ENCODE measurements at regions not wholly inside any gene's neighbourhood (a gene's known extent, or its start where the extent isn't known, plus 50 kb on each side); places are given as distances from the start of the nearest gene placed in this dataset.

DNA sequence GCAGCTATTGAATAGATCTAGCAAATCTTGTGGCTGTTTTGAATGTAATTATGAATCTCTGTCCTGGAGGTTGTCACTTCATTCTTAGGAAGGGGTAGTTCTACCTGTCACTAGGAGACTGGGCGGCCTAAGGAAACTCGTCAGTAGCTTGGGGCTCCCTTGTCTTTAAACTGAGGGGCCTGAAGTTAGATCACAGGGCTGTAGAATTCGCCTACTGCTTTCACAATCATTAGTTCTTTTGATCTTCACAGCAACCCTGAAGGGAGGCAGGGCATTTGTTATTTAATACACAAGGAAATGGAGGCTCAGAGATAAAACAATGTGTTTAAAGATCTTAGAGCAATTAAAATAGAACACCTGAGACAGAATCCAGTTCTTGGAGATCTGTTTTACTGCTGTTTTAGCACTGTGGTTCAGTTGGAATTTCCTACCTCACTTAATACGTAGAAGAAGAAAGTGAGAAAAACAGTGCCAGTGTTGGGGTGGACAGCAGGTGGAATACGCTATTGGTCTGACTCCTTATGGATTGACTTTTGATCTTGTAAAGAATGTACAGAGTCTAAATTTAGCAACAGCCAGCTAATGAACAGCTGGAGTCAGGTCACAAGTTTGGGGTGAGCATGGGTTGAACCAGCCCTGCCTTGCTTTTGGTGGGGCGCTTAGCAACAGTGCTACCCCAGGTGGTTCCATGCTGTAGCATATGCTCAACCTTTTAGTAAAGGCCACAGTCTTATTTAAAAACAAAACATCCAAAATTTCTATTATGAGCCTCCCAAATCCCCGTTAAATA lies 71.4 kb upstream of the BHLHE40 start:
- no peaks in the 10 kb centered on the region for H3K79me1 ChIP-seq (ENCODE audit: low read depth in 1 of 2, low read length in 2 of 2)
- H2AK5ac ChIP-seq (ENCODE audit: low read depth, low read length), result no peak overlapping the region
- no peak overlapping the region for H4K8ac ChIP-seq (ENCODE audit: low read depth in 2 of 2, low read length in 2 of 2)
- ChIA-PET CTCF (no interaction called here), POLR2A (ENCODE audit: unreplicated experiment) (no interaction called here)
- H2BK120ac ChIP-seq (ENCODE audit: low read depth, low read length), result no peak overlapping the region
- H3K36me3 ChIP-seq (ENCODE audit: control insufficient read depth, insufficient read depth, low read length), result no peaks in the 10 kb centered on the region
- no peak overlapping the region for H3K4me2 ChIP-seq (ENCODE audit: low read depth, low read length)
- dilution Hi-C loops (cut with HindIII; ENCODE audit: low sequenced_read_pairs, unreplicated experiment), result no loop called here
- H3K23ac ChIP-seq (ENCODE audit: low read depth, low read length), result no peak overlapping the region
- no peak overlapping the region for H2BK20ac ChIP-seq (ENCODE audit: low read depth, low read length)
- ATAC-seq (ENCODE audit: low read depth), result no peak
- in situ Hi-C loops (cut with MboI; ENCODE audit: low sequenced_read_pairs), result loop anchor here (10.0 kb wide), 1 partner anchor 47 kb away; no protein-coding TSS in a partner anchor
- H3K4ac ChIP-seq (ENCODE audit: low read depth, low read length), result no peak overlapping the region
- WGBS, 2 experiments (ENCODE audit: extremely low coverage in 2 of 2, insufficient read length in 1 of 2), result 71 to 100% methylated on average over 1 to 2 of the region's 7 CpGs
- H3K4me1 ChIP-seq (ENCODE audit: control insufficient read depth, insufficient read depth, low read length), result no peaks in the 10 kb centered on the region
- no peak overlapping the region for H3K27ac ChIP-seq (ENCODE audit: insufficient read depth, low read length)
- intact Hi-C loops (cut with micrococcal nuclease), result no loop called here
- H4K5ac ChIP-seq (ENCODE audit: low read depth, low read length), result no peak overlapping the region
- no TSS peak for BruUV-seq (replicated peaks)
- H3K9ac ChIP-seq (ENCODE audit: low read depth, low read length), result no peak overlapping the region
- H2AFZ ChIP-seq (replicated peaks; ENCODE audit: low read length, poor library complexity), result no peak overlapping the region
- H2AK9ac ChIP-seq (replicated peaks; ENCODE audit: low read depth, low read length, poor library complexity), result no peak overlapping the region
- H3K14ac ChIP-seq (replicated peaks; ENCODE audit: low read depth, low read length), result no peak overlapping the region
- no peak overlapping the region for H4K91ac ChIP-seq (ENCODE audit: insufficient read depth, low read depth, low read length)
- no peaks in the 10 kb centered on the region for H3K9me3 ChIP-seq (ENCODE audit: control insufficient read depth, insufficient read depth, low read length)
- no peak overlapping the region for H2BK5ac ChIP-seq (ENCODE audit: low read depth, low read length, poor library complexity, severe bottlenecking)
- TF ChIP-seq SMC3 (IDR thresholded peaks at IDR 0.05; ENCODE audit: low read depth, low read length), result no peak
- TF ChIP-seq POLR2A (IDR thresholded peaks at IDR 0.05; ENCODE audit: low read depth, low read length), result no peak
- no peak for TF ChIP-seq CEBPB (IDR thresholded peaks at IDR 0.05; ENCODE audit: low read depth, low read length)
- TF ChIP-seq, protein P1, sequence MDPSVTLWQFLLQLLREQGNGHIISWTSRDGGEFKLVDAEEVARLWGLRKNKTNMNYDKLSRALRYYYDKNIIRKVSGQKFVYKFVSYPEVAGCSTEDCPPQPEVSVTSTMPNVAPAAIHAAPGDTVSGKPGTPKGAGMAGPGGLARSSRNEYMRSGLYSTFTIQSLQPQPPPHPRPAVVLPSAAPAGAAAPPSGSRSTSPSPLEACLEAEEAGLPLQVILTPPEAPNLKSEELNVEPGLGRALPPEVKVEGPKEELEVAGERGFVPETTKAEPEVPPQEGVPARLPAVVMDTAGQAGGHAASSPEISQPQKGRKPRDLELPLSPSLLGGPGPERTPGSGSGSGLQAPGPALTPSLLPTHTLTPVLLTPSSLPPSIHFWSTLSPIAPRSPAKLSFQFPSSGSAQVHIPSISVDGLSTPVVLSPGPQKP (IDR thresholded peaks at IDR 0.05; ENCODE audit: borderline replicate concordance, low read depth, low read length), result no peak
- no peak for TF ChIP-seq RFX5 (IDR thresholded peaks at IDR 0.05; ENCODE audit: low read depth, low read length)
- TF ChIP-seq MAZ (IDR thresholded peaks at IDR 0.05; ENCODE audit: borderline replicate concordance, low read depth, low read length), result no peak
- TF ChIP-seq MAFK (IDR thresholded peaks at IDR 0.05; ENCODE audit: low read depth, low read length), result no peak
- no peak for TF ChIP-seq CHD1 (IDR thresholded peaks at IDR 0.05; ENCODE audit: low read depth, low read length)
- TF ChIP-seq, protein P2, sequence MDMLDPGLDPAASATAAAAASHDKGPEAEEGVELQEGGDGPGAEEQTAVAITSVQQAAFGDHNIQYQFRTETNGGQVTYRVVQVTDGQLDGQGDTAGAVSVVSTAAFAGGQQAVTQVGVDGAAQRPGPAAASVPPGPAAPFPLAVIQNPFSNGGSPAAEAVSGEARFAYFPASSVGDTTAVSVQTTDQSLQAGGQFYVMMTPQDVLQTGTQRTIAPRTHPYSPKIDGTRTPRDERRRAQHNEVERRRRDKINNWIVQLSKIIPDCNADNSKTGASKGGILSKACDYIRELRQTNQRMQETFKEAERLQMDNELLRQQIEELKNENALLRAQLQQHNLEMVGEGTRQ (IDR thresholded peaks at IDR 0.05; ENCODE audit: low read depth, low read length), result no peak
- TF ChIP-seq BHLHE40 (IDR thresholded peaks at IDR 0.05; ENCODE audit: low read depth, low read length), result no peak
- TF ChIP-seq, protein P3, sequence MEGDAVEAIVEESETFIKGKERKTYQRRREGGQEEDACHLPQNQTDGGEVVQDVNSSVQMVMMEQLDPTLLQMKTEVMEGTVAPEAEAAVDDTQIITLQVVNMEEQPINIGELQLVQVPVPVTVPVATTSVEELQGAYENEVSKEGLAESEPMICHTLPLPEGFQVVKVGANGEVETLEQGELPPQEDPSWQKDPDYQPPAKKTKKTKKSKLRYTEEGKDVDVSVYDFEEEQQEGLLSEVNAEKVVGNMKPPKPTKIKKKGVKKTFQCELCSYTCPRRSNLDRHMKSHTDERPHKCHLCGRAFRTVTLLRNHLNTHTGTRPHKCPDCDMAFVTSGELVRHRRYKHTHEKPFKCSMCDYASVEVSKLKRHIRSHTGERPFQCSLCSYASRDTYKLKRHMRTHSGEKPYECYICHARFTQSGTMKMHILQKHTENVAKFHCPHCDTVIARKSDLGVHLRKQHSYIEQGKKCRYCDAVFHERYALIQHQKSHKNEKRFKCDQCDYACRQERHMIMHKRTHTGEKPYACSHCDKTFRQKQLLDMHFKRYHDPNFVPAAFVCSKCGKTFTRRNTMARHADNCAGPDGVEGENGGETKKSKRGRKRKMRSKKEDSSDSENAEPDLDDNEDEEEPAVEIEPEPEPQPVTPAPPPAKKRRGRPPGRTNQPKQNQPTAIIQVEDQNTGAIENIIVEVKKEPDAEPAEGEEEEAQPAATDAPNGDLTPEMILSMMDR (conservative IDR thresholded peaks at IDR 0.05; ENCODE audit: low read depth, low read length), result no peak
- no peak for TF ChIP-seq RAD21 (IDR thresholded peaks at IDR 0.05; ENCODE audit: low read length)
- TF ChIP-seq MXI1 (IDR thresholded peaks at IDR 0.05; ENCODE audit: borderline replicate concordance, low read depth, low read length), result no peak
- no peak for TF ChIP-seq FOS (IDR thresholded peaks at IDR 0.05; ENCODE audit: low read depth, low read length)
- TF ChIP-seq NFE2L2 (IDR thresholded peaks at IDR 0.05; ENCODE audit: low read depth, low read length), result no peak
- TF ChIP-seq RCOR1 (IDR thresholded peaks at IDR 0.05; ENCODE audit: insufficient replicate concordance, low read length), result no peak
- no peak overlapping the region for H3K56ac ChIP-seq (ENCODE audit: extremely low read depth, insufficient read depth, low read length)
- no peak overlapping the region for H3K18ac ChIP-seq (ENCODE audit: low read depth, low read length)
- no peaks in the 10 kb centered on the region for H3K9me1 ChIP-seq (ENCODE audit: insufficient read depth, low read length)
- no peak for DNase-seq
- no peaks in the 10 kb centered on the region for H4K20me1 ChIP-seq (ENCODE audit: insufficient read depth, low read length)
- H3K27me3 ChIP-seq (ENCODE audit: control insufficient read depth, insufficient read depth, low read length), result peaks cover 1% of the 10 kb centered on the region; the same call in 1 of the 2 replicates
- no peak overlapping the region for H3K4me3 ChIP-seq (ENCODE audit: insufficient read depth, low read depth, low read length)
- no peak overlapping the region for H2BK15ac ChIP-seq (ENCODE audit: low read depth, low read length)

Measured in IMR-90 (cell line).